HG02938 (cell line): ENCODE measurements at regions not wholly inside any gene's neighbourhood (a gene's known extent, or its start where the extent isn't known, plus 50 kb on each side); places are given as distances from the start of the nearest gene placed in this dataset.

Experiments used
- ATAC-seq: cut with Tn5 transposase; IDR thresholded peaks from one replicate; pipeline ENCODE4 v1.9.1; 2021; ENCODE audit warnings: mild to moderate bottlenecking, moderate library complexity; ENCODE audit not compliant: unreplicated experiment

DNA sequence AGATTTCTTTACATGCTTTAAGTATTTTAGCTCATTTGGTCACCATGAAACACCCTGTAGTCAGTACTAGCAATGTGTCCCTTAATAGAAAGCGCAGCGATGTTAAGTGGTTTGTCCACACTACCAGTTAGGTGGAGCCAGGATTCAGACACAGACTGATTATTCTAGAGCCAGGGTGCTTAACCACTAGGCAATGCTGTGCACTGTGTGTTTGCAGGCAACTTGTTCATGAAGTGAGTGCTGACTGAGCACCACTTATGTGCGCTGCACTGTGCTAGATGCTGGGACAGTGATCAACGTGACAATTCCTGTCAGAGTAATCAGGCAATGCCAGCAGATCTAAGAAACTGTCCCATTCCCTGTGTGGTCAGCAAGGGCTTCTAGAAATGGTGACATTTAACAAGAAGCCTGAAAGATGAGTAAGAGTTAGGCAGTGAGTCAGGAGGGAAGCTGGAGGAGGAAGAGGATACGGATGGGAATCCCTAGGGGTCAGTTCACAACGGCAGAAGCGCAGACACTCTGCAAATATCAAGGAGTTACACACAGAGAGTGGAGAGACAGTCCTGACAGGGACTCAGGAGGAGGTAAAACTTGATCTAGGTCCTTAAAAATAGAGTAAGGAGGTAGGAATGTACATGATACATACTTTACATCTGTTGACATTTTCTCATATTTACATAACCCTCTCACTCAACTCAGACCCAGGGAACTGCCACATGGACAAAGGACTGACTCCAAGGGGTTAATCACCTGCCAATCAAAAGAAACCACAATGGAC is 69.7 kb upstream of the EGR2 start:
- no peak for ATAC-seq

DNA sequence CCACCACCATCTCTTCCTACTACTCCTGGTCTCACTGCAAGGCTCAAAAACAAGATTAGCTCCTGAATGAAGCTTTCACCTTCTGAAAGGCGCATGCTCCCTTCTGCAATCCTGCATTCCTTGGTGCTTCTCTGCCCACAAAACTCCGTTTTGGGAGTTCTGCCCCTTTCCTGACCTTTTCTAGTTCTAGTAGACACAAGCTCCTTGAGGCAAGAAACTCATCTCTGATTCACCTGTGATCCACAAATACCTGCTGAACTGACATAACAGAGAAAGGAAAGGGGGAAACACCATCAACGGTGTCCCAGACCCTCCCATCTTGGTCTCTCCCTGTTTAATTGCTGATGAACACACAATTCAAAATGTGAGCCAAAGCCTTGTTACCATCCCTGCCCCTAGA is 64.0 kb upstream of the EGR2 start:
- no peak for ATAC-seq

DNA sequence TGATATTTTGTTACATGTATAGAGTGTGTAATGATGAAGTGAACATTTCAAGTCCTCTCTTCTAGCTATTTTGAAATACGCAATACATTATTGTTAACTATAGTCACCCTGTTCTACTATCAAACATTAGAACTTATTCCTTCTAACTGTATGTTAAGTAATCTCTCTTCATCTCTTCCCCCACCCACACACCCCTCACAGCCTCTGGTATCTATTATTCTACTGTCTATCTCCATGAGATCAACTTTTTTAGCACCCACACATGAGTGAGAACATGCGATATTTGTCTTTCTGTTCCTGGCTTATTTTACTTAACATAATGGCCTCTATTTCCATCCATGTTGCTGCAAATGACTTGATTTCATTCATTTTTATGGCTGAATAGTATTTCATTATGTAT is 57.7 kb upstream of the EGR2 start:
- ATAC-seq = no peak

DNA sequence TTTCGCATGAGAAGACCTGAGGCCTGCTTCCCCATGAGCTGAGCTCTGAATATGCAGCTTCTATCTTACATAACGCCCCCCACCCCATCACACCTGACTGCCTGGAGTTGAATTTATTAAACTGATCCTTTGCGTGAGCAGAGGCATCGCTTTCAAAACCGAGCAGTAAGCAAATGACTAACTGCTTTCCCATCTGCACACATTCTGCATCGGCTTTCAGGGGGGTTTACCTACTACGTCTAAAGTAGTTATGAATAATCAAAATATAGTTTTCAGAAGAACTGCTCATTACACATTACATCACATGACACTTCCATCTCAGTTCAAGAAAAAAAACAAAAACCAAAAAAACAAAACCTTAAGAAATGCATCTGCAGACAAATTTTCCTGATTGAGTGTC is 54.7 kb upstream of the EGR2 start:
- ATAC-seq = peak; percentile 95

DNA sequence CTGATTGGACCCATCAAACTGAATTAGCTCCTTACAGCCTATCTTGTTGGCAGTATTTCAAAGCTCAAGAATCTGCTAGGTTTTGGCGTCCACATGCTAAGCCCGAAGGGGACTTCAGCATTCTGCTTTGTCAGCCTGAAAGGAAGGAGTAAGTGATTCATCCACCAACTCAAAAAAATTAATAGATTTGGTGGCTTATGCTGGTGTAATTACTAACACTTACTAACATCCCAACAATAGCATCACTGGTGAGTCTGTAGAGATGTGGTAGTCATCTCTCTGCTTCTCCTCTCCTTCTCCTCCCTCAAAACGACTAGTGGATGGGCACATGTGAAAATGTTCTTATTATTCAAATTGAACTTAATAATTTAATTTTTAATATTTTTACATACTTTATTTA is 53.8 kb upstream of the EGR2 start:
- ATAC-seq = no peak

DNA sequence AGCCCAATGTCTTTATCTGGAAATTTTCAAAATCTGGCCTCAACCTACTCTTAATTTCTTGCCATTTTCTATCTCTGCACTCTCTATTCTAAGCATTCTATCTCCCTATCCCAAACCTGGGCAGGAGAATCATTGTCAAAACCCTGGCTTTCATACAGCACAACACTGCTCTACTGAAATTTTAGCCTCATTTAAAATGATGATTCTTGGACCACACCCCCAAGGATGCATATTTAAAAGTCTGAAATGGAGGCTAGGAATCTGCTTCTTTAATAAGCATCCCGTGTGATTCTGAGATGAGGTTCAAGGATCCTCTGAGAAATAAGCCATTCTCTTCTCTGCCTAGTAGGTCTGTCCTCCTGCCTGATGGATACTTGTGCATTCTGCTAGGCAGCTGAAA is 50.8 kb upstream of the EGR2 start:
- no peak for ATAC-seq

DNA sequence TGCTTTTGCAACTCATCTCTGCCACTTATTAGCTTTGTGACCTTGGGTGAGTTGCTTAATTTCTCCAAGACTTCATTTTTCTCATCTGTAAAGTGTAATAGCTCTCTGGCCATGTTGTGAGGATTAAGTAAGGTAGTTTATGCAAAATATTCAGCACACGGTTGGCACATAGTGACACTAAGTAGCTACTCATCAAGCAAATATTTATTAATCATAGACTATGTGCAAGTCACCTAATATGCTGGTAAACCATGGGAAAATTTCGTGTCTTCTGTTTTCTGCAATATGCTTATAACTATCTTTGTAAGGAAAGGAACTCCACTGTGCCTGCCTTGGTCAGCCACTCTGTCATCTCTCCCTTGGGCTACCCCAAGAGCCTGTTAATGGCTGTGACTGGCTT is 50.3 kb upstream of the EGR2 start:
- ATAC-seq = no peak
